ENCODE measurements at regions not wholly inside any gene's neighbourhood (a gene's known extent, or its start where the extent isn't known, plus 50 kb on each side); places are given as distances from the start of the nearest gene placed in this dataset.

DNA sequence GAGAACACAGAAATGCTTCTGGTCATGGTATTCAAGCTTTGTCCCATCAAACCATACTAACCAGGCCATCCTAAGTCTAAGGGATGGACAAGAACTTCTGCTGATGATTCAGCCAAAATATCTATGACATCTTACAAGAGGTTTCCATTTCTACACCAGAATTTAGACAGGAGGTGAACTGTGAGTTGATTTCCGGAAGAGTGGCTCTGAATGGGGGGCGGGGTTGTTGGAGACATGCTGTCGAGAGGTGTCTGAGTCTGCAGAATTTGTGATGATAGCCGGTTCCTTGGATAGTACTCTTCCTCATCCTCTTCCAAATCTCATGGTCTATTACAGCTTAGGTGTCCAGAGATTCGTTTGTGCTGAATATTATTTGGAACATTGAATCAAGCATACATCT is 408.7 kb upstream of the TCF4 start:
- Histone ChIP-seq H3K27me3 (no peaks in the 10 kb centered on the region), H3K4me1 (peaks cover 0 to 28% (median 14%) of the 10 kb centered on the region in 12 donors), H3K4me3 (no peak overlapping the region), H3K36me3 (no peaks in the 10 kb centered on the region), H3K27ac (peak overlapping the region in 4 of 12 donors; percentile 40 to 71 (median 56)), H3K9me3 (no peaks in the 10 kb centered on the region)
- intact Hi-C loops (cut with DNase I), result no loop called here
- no peak for DNase-seq
- ATAC-seq, result no peak
- 50 to 63% (median 59%) methylated on average over 5 of the region's 5 CpGs for WGBS, 4 donors
- TF ChIP-seq, protein P1, sequence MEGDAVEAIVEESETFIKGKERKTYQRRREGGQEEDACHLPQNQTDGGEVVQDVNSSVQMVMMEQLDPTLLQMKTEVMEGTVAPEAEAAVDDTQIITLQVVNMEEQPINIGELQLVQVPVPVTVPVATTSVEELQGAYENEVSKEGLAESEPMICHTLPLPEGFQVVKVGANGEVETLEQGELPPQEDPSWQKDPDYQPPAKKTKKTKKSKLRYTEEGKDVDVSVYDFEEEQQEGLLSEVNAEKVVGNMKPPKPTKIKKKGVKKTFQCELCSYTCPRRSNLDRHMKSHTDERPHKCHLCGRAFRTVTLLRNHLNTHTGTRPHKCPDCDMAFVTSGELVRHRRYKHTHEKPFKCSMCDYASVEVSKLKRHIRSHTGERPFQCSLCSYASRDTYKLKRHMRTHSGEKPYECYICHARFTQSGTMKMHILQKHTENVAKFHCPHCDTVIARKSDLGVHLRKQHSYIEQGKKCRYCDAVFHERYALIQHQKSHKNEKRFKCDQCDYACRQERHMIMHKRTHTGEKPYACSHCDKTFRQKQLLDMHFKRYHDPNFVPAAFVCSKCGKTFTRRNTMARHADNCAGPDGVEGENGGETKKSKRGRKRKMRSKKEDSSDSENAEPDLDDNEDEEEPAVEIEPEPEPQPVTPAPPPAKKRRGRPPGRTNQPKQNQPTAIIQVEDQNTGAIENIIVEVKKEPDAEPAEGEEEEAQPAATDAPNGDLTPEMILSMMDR (IDR thresholded peaks at IDR 0.05), result no peak
- TF ChIP-seq POLR2A (IDR thresholded peaks at IDR 0.05), result no peak

DNA sequence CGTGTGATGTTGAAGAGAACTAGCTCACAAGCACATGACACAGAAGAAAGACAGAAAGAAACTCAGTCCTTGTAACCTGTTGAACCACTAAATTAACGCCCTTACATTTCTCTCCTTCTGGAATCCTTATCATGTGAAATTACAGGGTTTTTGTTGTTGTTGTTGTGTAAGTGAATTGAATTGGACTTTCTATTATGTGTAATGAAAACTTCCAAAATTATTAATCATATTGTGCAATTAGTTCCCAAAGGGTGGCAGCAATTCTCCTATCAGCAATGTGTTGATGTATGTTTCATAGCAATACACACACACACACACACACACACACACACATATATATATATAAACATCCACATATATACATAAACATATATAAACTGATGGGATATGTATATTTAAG is 402.2 kb upstream of the TCF4 start:
- WGBS, 4 donors, result 93 to 98% (median 95%) methylated on average over 2 of the region's 2 CpGs
- no peaks in the 10 kb centered on the region for H3K27me3 ChIP-seq
- no peaks in the 10 kb centered on the region for H3K36me3 ChIP-seq
- DNase-seq (no peak), ATAC-seq (no peak)
- H3K9me3 ChIP-seq, result peaks cover 0 to 14% (median 0%) of the 10 kb centered on the region in 12 donors
- H3K27ac ChIP-seq, result no peak overlapping the region
- TF ChIP-seq, protein P1 (IDR thresholded peaks at IDR 0.05), result no peak
- TF ChIP-seq POLR2A (IDR thresholded peaks at IDR 0.05), result no peak
- H3K4me3 ChIP-seq, result no peak overlapping the region
- H3K4me1 ChIP-seq, result peaks cover 0 to 14% (median 2%) of the 10 kb centered on the region in 12 donors
- intact Hi-C loops (cut with DNase I), result loop anchor here in 1 of 10 donors (5.0 kb wide), 1 partner anchor 92 kb away; no protein-coding TSS in a partner anchor

DNA sequence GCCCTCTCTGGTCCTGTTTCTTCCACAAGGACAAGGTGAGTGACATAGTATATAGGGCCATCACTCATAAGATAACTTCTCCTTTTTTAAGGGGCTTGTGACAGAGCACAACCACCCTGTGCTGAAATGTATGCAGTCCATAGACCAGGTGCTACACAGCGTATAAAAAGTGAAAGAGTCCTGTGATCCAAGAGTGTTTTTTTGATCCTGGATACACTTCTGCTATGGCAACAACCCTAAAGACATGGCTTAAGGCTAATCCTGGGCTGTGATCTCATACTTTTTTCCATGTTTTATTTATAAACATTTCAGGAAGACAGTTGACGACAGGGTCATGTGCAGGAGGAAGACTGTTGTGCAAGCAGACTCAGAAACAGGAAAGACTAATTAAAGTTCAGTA is 400.5 kb upstream of the TCF4 start:
- Histone ChIP-seq H3K9me3 (peaks cover 0 to 25% (median 6%) of the 10 kb centered on the region in 12 donors), H3K4me3 (no peak overlapping the region), H3K4me1 (peaks cover 0 to 14% (median 2%) of the 10 kb centered on the region in 12 donors), H3K27ac (peak overlapping the region; percentile 11 to 90 (median 71)), H3K27me3 (no peaks in the 10 kb centered on the region), H3K36me3 (no peaks in the 10 kb centered on the region)
- TF ChIP-seq POLR2A (IDR thresholded peaks at IDR 0.05), result no peak
- TF ChIP-seq, protein P1 (IDR thresholded peaks at IDR 0.05), result no peak
- 15 to 26% (median 23%) methylated on average over 2 of the region's 2 CpGs for WGBS, 4 donors
- peak in 4 of 5 donors; percentile 36 to 70 (median 46) for DNase-seq
- ATAC-seq, result peak; percentile 94 to 98 (median 96)
- intact Hi-C loops (cut with DNase I), result loop anchor here in 2 of 10 donors (5.0 to 10.0 kb wide), 6 partner anchors 94 to 754 kb away; no protein-coding TSS in a partner anchor

DNA sequence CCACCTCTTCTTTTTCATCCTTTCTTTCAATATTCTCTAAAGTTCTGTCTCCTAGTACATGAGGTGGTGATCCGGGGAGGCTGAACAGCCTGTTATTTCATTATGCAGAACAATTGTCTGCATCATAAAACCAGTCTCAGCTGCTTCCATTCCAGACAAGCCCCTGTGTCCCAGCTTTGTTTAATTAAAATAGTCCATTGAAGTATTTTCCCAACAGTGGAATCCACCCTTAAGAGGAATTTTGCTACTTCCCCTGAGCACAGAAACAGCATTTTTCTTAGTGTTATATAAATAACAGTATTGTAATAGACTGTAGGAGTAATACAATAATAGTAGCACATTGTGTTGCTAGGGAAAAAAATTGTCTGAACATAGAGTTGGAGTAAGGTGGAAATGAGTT is 395.4 kb upstream of the TCF4 start:
- H3K4me3 ChIP-seq, result no peak overlapping the region
- no peak for TF ChIP-seq POLR2A (IDR thresholded peaks at IDR 0.05)
- TF ChIP-seq, protein P1 (IDR thresholded peaks at IDR 0.05), result no peak
- 44 to 69% (median 62%) methylated on average over 1 of the region's 1 CpG for WGBS, 4 donors
- H3K4me1 ChIP-seq, result peaks cover 0 to 18% (median 5%) of the 10 kb centered on the region in 12 donors
- H3K27me3 ChIP-seq, result no peaks in the 10 kb centered on the region
- DNase-seq (peak in 1 of 5 donors; percentile 16), ATAC-seq (peak; percentile 58 to 87 (median 68))
- H3K9me3 ChIP-seq, result peaks cover 0 to 25% (median 7%) of the 10 kb centered on the region in 12 donors
- H3K27ac ChIP-seq, result peak overlapping the region; percentile 11 to 81 (median 70)
- H3K36me3 ChIP-seq, result no peaks in the 10 kb centered on the region
- intact Hi-C loops (cut with DNase I), result loop anchor here in 2 of 10 donors (10.0 kb wide), 5 partner anchors 119 to 749 kb away; no protein-coding TSS in a partner anchor
